ENCODE measurements at regions not wholly inside any gene's neighbourhood (a gene's known extent, or its start where the extent isn't known, plus 50 kb on each side); places are given as distances from the start of the nearest gene placed in this dataset.

GRCh38 chr1:4408380-4408779 lies 246.0 kb upstream of the AJAP1 start:
- Histone ChIP-seq H2AFZ (ENCODE audit: low read depth) (no peak overlapping the region), H3K4me3 (IDR thresholded peaks at IDR 0.05; ENCODE audit: insufficient read depth, low read depth, low read length) (no peak overlapping the region), H4K20me1 (ENCODE audit: insufficient read depth) (no peaks in the 10 kb centered on the region), H3K79me2 (ENCODE audit: insufficient read depth, low read depth) (no peaks in the 10 kb centered on the region), H3K4me2 (no peak overlapping the region), H3K36me3 (ENCODE audit: insufficient read depth) (no peaks in the 10 kb centered on the region), H3K27ac (no peak overlapping the region), H3K27me3 (ENCODE audit: insufficient read depth, low read depth) (0 out of 2 replicates have a peak, but pooled peaks cover 2% of the 10 kb centered on the region), H3K9ac (no peak overlapping the region), H3K4me1 (ENCODE audit: low read depth, poor library complexity, severe bottlenecking) (no peaks in the 10 kb centered on the region)
- TF ChIP-seq CTCF (conservative IDR thresholded peaks at IDR 0.05; ENCODE audit: low read depth, low read length) = no peak

- H4K20me1 ChIP-seq (ENCODE audit: insufficient read depth) = no peaks in the 10 kb centered on the region
- no peaks in the 10 kb centered on the region for H3K79me2 ChIP-seq (ENCODE audit: insufficient read depth, low read depth)
- H3K4me1 ChIP-seq (ENCODE audit: low read depth, poor library complexity, severe bottlenecking) = no peaks in the 10 kb centered on the region
- H3K4me2 ChIP-seq = no peak overlapping the region
- H3K9ac ChIP-seq = no peak overlapping the region
- 0 out of 2 replicates have a peak, but pooled peaks cover 2% of the 10 kb centered on the region for H3K27me3 ChIP-seq (ENCODE audit: insufficient read depth, low read depth)
- H3K4me3 ChIP-seq (IDR thresholded peaks at IDR 0.05; ENCODE audit: insufficient read depth, low read depth, low read length) = no peak overlapping the region
- H2AFZ ChIP-seq (ENCODE audit: low read depth) = no peak overlapping the region
- H3K27ac ChIP-seq = no peak overlapping the region
- H3K36me3 ChIP-seq (ENCODE audit: insufficient read depth) = no peaks in the 10 kb centered on the region
- no peak for TF ChIP-seq CTCF (conservative IDR thresholded peaks at IDR 0.05; ENCODE audit: low read depth, low read length)
Observed at GRCh38 chr1:4411862-4412261, 242.5 kb upstream of the AJAP1 start.

- Histone ChIP-seq H3K36me3 (ENCODE audit: insufficient read depth) (no peaks in the 10 kb centered on the region), H3K9ac (no peak overlapping the region), H2AFZ (ENCODE audit: low read depth) (no peak overlapping the region), H3K27me3 (ENCODE audit: insufficient read depth, low read depth) (peaks cover 7% of the 10 kb centered on the region; the same call in 1 of the 2 replicates), H3K27ac (no peak overlapping the region), H4K20me1 (ENCODE audit: insufficient read depth) (no peaks in the 10 kb centered on the region), H3K4me2 (no peak overlapping the region), H3K4me3 (IDR thresholded peaks at IDR 0.05; ENCODE audit: insufficient read depth, low read depth, low read length) (no peak overlapping the region), H3K4me1 (ENCODE audit: low read depth, poor library complexity, severe bottlenecking) (no peaks in the 10 kb centered on the region), H3K79me2 (ENCODE audit: insufficient read depth, low read depth) (no peaks in the 10 kb centered on the region)
- TF ChIP-seq CTCF (conservative IDR thresholded peaks at IDR 0.05; ENCODE audit: low read depth, low read length) = no peak
Observed at GRCh38 chr1:4415476-4415875, 238.9 kb upstream of the AJAP1 start.

- H3K9ac ChIP-seq = no peak overlapping the region
- no peak overlapping the region for H2AFZ ChIP-seq (ENCODE audit: low read depth)
- no peak overlapping the region for H3K27ac ChIP-seq
- no peak overlapping the region for H3K4me2 ChIP-seq
- H4K20me1 ChIP-seq (ENCODE audit: insufficient read depth) = no peaks in the 10 kb centered on the region
- H3K79me2 ChIP-seq (ENCODE audit: insufficient read depth, low read depth) = no peaks in the 10 kb centered on the region
- H3K27me3 ChIP-seq (ENCODE audit: insufficient read depth, low read depth) = peaks cover 7% of the 10 kb centered on the region; the same call in 1 of the 2 replicates
- no peak for TF ChIP-seq CTCF (conservative IDR thresholded peaks at IDR 0.05; ENCODE audit: low read depth, low read length)
- no peak overlapping the region for H3K4me3 ChIP-seq (IDR thresholded peaks at IDR 0.05; ENCODE audit: insufficient read depth, low read depth, low read length)
- H3K4me1 ChIP-seq (ENCODE audit: low read depth, poor library complexity, severe bottlenecking) = no peaks in the 10 kb centered on the region
- no peaks in the 10 kb centered on the region for H3K36me3 ChIP-seq (ENCODE audit: insufficient read depth)
Observed at GRCh38 chr1:4416189-4416588, 238.2 kb upstream of the AJAP1 start.
